ENCODE measurements at regions not wholly inside any gene's neighbourhood (a gene's known extent, or its start where the extent isn't known, plus 50 kb on each side); places are given as distances from the start of the nearest gene placed in this dataset.
"Not testable (repeated sequence)": the region's sequence is repeated elsewhere in the genome, so short reads cannot be mapped to it uniquely, and the experiment has no call there.

DNA sequence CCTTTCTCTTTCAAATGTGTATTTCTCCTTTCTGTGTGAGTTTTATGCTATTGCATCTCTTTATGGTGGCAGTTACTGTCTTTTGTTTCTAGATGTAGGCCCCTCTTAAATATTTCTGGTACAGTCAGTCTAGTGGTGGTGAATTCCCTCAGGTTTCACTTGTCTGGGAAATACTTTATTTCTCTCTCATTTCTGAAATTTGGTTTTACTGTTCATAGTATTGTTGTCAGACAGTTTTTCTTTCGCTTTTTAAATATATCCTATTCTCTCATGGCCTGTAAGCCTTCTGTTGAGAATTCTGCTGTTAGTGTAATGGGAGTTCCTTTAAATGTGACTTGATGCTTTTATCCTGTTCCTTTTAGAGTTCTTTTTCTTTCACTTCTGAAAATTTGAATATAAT lies 874.0 kb downstream of the PLOD2 start:
- Histone ChIP-seq H3K27me3 (ENCODE audit: control insufficient read depth, insufficient read depth, low read length) (no peaks in the 10 kb centered on the region), H3K4me1 (ENCODE audit: control insufficient read depth, insufficient read depth, low read length) (no peaks in the 10 kb centered on the region), H3K9me3 (replicated peaks; ENCODE audit: control insufficient read depth, low read depth, low read length) (no peaks in the 10 kb centered on the region), H3K27ac (ENCODE audit: low read length) (no peak overlapping the region), H3K36me3 (ENCODE audit: control insufficient read depth, insufficient read depth, low read length) (no peaks in the 10 kb centered on the region), H3K4me3 (ENCODE audit: low read length) (no peak overlapping the region)
- no CpG with 5 or more reads among the region's 1 CpG for WGBS (ENCODE audit: insufficient coverage)
- no peak for DNase-seq

DNA sequence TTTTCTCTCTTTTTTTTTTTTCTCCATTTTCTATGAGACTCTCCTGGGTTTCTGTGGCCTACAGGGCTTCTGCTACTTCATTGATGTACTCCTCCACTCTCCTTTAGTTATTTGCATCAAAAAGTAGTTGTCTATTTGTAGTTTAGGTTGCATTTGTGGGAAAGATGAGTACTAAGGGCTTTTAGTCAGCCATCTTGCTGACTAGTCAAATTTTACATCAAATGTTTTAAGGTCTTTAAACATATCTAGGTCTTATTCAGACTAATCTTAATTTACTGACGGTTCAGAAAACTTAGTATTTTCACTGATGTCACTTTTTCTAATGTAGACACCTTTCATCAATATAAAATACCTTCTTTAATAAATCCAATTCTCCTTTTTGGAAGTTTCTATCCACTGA lies 871.0 kb downstream of the PLOD2 start:
- DNase-seq, result no peak
- Histone ChIP-seq H3K27ac (ENCODE audit: low read length) (no peak overlapping the region), H3K4me3 (ENCODE audit: low read length) (no peak overlapping the region), H3K4me1 (ENCODE audit: control insufficient read depth, insufficient read depth, low read length) (no peaks in the 10 kb centered on the region), H3K27me3 (ENCODE audit: control insufficient read depth, insufficient read depth, low read length) (no peaks in the 10 kb centered on the region), H3K9me3 (replicated peaks; ENCODE audit: control insufficient read depth, low read depth, low read length) (no peaks in the 10 kb centered on the region), H3K36me3 (ENCODE audit: control insufficient read depth, insufficient read depth, low read length) (no peaks in the 10 kb centered on the region)
- no CpG with 5 or more reads among the region's 1 CpG for WGBS (ENCODE audit: insufficient coverage)

DNA sequence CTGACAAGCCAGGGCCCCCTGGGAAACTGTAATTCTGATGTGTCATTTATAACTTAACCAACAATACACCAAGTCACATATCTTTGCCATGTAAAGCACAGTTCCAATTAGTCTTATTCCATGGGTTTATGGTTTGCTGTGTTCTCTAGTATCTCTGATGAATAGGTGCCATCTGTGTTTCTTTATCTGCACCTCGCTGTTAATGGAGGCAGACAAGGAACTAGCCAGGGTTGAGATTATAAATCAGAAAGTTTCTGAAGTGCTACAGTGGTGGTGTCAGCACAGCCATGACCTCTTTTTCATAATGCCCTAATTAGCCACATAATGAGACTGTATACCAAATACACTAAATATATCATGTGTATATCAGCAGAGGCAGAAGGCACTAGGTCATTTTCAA lies 866.4 kb downstream of the PLOD2 start:
- Histone ChIP-seq H3K27ac (ENCODE audit: low read length) (no peak overlapping the region), H3K4me1 (ENCODE audit: control insufficient read depth, insufficient read depth, low read length) (no peaks in the 10 kb centered on the region), H3K27me3 (ENCODE audit: control insufficient read depth, insufficient read depth, low read length) (no peaks in the 10 kb centered on the region), H3K36me3 (ENCODE audit: control insufficient read depth, insufficient read depth, low read length) (no peaks in the 10 kb centered on the region), H3K9me3 (replicated peaks; ENCODE audit: control insufficient read depth, low read depth, low read length) (no peaks in the 10 kb centered on the region), H3K4me3 (ENCODE audit: low read length) (no peak overlapping the region)
- DNase-seq, result no peak
- WGBS (ENCODE audit: insufficient coverage), result no CpG with 5 or more reads among the region's 1 CpG

DNA sequence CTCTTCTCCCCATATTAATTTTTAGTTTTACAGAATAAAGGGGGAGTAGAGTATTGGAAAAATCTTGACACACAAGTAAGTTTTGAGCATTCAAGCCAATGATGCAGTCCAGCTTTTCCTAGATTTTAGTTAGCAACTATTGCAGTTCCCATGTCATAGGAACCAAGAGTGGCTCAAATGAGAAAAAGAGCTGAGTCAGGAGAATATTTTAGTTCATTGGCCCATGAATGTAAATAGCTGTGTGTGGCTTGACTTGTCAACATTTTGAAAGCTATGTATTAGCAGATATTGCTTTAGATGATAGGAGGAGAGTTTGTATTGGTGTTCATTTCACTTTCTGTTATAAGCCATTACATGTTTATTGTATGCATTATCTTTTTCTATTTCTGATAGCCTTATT lies 853.7 kb downstream of the PLOD2 start:
- Histone ChIP-seq H3K27me3 (ENCODE audit: control insufficient read depth, insufficient read depth, low read length) (no peaks in the 10 kb centered on the region), H3K4me3 (ENCODE audit: low read length) (no peak overlapping the region), H3K9me3 (replicated peaks; ENCODE audit: control insufficient read depth, low read depth, low read length) (no peaks in the 10 kb centered on the region), H3K36me3 (ENCODE audit: control insufficient read depth, insufficient read depth, low read length) (no peaks in the 10 kb centered on the region), H3K4me1 (ENCODE audit: control insufficient read depth, insufficient read depth, low read length) (no peaks in the 10 kb centered on the region), H3K27ac (ENCODE audit: low read length) (no peak overlapping the region)
- no peak for DNase-seq

DNA sequence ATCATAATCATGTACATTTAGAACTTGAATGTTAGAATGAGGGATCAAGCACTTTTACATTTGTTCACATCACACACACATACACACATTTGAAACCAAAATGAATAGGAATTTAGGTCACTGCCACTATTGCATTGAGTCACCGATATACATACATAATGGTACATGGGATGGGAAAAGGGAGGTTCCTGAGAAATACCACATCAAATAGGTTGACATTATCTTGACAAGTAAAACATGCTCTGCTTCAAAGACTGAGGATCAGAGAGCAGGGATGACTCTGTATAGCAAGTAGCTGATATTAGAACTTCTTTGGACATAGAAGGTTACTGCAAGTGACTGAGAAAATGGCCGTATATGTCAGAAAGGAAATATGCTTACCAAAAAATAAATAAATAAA lies 847.2 kb downstream of the PLOD2 start:
- no peaks in the 10 kb centered on the region for H3K36me3 ChIP-seq (ENCODE audit: control insufficient read depth, insufficient read depth, low read length)
- H3K4me3 ChIP-seq (ENCODE audit: low read length), result no peak overlapping the region
- H3K27ac ChIP-seq (ENCODE audit: low read length), result no peak overlapping the region
- WGBS (ENCODE audit: insufficient coverage), result no CpG with 5 or more reads among the region's 2 CpGs
- no peaks in the 10 kb centered on the region for H3K27me3 ChIP-seq (ENCODE audit: control insufficient read depth, insufficient read depth, low read length)
- H3K4me1 ChIP-seq (ENCODE audit: control insufficient read depth, insufficient read depth, low read length), result no peaks in the 10 kb centered on the region
- H3K9me3 ChIP-seq (replicated peaks; ENCODE audit: control insufficient read depth, low read depth, low read length), result peaks cover 2% of the 10 kb centered on the region
- no peak for DNase-seq

DNA sequence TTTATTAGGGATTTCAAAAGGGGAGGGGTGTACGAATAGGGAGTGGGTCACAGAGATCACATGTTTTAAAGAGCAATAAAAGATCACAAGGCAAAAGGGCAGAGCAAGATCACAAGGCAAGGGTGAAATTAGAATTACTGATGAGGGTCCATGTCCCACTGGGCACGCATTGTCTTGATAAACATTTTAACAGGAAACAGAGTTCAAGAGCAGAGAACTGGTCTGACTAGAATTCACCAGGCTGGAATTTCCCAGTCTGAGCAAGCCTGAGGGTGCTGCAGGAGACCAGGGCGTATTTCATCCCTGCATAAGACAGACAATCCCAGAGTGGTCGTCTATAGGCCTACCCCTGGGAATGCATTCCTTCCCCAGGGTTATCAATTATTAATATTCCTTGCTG lies 844.7 kb downstream of the PLOD2 start:
- not testable (repeated sequence) for H3K4me3 ChIP-seq (ENCODE audit: low read length); H3K36me3 ChIP-seq (ENCODE audit: control insufficient read depth, insufficient read depth, low read length); H3K9me3 ChIP-seq (replicated peaks; ENCODE audit: control insufficient read depth, low read depth, low read length); H3K4me1 ChIP-seq (ENCODE audit: control insufficient read depth, insufficient read depth, low read length); DNase-seq; H3K27ac ChIP-seq (ENCODE audit: low read length); H3K27me3 ChIP-seq (ENCODE audit: control insufficient read depth, insufficient read depth, low read length)
- WGBS (ENCODE audit: insufficient coverage), result 25% methylated on average over 2 of the region's 4 CpGs

DNA sequence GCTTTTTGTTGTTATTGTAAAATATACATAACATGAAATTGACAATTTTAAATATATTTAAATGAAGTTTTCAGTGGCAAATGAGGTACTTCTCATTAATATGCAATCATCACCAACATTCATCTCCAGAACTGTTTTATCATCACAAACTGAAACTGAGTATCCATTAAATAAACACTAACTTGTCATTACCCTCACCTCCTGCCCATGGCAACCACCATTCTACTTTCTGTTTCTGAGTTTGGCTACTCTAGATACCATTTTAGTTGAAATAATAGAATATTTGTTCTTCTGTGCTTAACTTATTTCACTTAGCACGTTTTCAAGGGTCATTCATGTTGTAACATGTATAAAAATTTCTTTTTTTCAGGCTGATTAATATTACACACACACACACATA lies 834.3 kb downstream of the PLOD2 start:
- no peak for DNase-seq
- Histone ChIP-seq H3K27me3 (ENCODE audit: control insufficient read depth, insufficient read depth, low read length) (no peaks in the 10 kb centered on the region), H3K4me3 (ENCODE audit: low read length) (no peak overlapping the region), H3K9me3 (replicated peaks; ENCODE audit: control insufficient read depth, low read depth, low read length) (no peaks in the 10 kb centered on the region), H3K4me1 (ENCODE audit: control insufficient read depth, insufficient read depth, low read length) (no peaks in the 10 kb centered on the region), H3K36me3 (ENCODE audit: control insufficient read depth, insufficient read depth, low read length) (no peaks in the 10 kb centered on the region), H3K27ac (ENCODE audit: low read length) (no peak overlapping the region)
- no CpG with 5 or more reads among the region's 1 CpG for WGBS (ENCODE audit: insufficient coverage)

DNA sequence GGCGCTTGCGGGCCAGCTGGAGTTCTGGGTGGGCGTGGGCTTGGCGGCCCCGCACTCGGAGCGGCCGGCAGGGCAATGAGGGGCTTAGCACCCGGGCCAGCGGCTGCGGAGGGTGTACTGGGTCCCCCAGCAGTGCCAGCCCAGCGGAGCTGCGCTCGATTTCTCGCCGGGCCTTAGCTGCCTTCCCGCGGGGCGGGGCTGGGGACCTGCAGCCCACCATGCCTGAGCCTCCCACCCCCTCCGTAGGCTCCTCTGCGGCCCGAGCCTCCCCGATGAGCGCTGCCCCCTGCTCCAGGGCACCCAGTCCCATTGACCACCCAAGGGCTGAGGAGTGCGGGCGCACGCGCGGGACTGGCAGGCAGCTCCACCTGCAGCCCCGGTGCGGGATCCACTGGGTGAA lies 827.6 kb downstream of the PLOD2 start:
- 95% methylated on average over 24 of the region's 31 CpGs for WGBS (ENCODE audit: insufficient coverage)
- H3K36me3 ChIP-seq (ENCODE audit: control insufficient read depth, insufficient read depth, low read length); DNase-seq: not testable (repeated sequence)

DNA sequence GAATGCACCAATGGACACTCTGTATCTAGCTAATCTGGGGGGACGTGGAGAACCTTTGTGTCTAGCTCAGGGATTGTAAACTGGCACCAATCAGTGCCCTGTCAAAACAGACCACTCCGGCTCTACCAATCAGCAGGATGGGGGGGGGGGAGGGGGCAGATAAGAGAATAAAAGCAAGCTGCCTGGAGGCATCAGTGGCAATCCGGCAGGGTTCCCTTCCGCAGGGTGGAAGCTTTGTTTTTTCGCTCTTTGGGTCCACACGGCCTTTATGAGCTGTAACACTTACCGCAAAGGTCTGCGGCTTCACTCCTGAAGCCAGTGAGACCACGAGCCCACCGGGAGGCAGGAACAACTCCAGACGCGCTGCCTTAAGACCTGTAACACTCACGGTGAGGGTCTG lies 827.1 kb downstream of the PLOD2 start:
- 96% methylated on average over 12 of the region's 13 CpGs for WGBS (ENCODE audit: insufficient coverage)
- no peaks in the 10 kb centered on the region for H3K9me3 ChIP-seq (replicated peaks; ENCODE audit: control insufficient read depth, low read depth, low read length)
- H3K27me3 ChIP-seq (ENCODE audit: control insufficient read depth, insufficient read depth, low read length), result no peaks in the 10 kb centered on the region
- no peaks in the 10 kb centered on the region for H3K4me1 ChIP-seq (ENCODE audit: control insufficient read depth, insufficient read depth, low read length)
- no peak overlapping the region for H3K4me3 ChIP-seq (ENCODE audit: low read length)
- H3K27ac ChIP-seq (ENCODE audit: low read length), result no peak overlapping the region
- no peak for DNase-seq
- H3K36me3 ChIP-seq (ENCODE audit: control insufficient read depth, insufficient read depth, low read length), result no peaks in the 10 kb centered on the region

More for the DNA sequence above, 827.6 kb downstream of the PLOD2 start:
- not testable (repeated sequence) for H3K27ac ChIP-seq (ENCODE audit: low read length); H3K4me3 ChIP-seq (ENCODE audit: low read length); H3K27me3 ChIP-seq (ENCODE audit: control insufficient read depth, insufficient read depth, low read length); H3K9me3 ChIP-seq (replicated peaks; ENCODE audit: control insufficient read depth, low read depth, low read length); H3K4me1 ChIP-seq (ENCODE audit: control insufficient read depth, insufficient read depth, low read length)

DNA sequence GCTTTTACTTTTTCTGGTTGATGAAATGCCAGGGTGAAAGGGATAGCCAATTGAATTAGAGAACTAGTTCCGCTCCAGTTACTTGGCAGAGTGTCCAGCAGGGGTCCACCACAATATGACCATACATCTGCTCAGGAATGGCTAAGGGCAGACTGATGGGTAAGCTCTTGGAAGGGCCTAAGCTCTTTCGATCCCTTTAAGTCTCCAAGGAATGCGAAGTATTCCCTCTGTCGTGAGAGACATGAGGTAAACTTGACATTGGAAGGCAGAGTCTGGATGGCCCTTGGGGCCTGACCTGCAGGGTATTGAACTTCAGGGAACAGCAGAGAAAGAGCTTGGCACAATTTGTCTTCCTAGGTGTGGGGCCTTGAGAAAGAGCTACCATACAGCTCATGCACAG lies 805.8 kb downstream of the PLOD2 start:
- Histone ChIP-seq H3K9me3 (replicated peaks; ENCODE audit: control insufficient read depth, low read depth, low read length) (peaks cover 13% of the 10 kb centered on the region), H3K27ac (ENCODE audit: low read length) (no peak overlapping the region), H3K27me3 (ENCODE audit: control insufficient read depth, insufficient read depth, low read length) (no peaks in the 10 kb centered on the region), H3K4me1 (ENCODE audit: control insufficient read depth, insufficient read depth, low read length) (no peaks in the 10 kb centered on the region), H3K4me3 (ENCODE audit: low read length) (no peak overlapping the region), H3K36me3 (ENCODE audit: control insufficient read depth, insufficient read depth, low read length) (no peaks in the 10 kb centered on the region)
- WGBS (ENCODE audit: insufficient coverage), result 83% methylated on average over 3 of the region's 4 CpGs
- no peak for DNase-seq

DNA sequence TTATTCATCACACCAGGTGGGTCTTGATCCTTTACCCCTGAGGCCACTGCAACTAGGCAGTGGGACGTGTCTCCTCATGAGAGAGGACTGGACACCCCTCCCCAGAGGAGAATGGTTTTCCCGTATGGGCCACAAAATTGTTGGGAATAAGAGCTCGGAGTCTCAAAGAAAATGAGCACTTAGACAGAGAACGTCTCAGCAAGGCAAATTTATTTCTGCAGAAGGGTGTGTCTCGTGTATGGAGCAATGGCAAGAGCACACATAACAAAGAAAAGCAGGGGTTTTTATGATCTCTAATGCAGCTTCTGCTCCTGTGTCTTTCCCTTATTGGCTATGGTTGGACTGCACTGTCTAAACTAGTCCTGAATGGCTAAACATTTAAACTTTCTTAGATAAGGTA lies 803.5 kb downstream of the PLOD2 start:
- Histone ChIP-seq H3K9me3 (replicated peaks; ENCODE audit: control insufficient read depth, low read depth, low read length) (peaks cover 13% of the 10 kb centered on the region), H3K27ac (ENCODE audit: low read length) (no peak overlapping the region), H3K27me3 (ENCODE audit: control insufficient read depth, insufficient read depth, low read length) (no peaks in the 10 kb centered on the region), H3K4me1 (ENCODE audit: control insufficient read depth, insufficient read depth, low read length) (no peaks in the 10 kb centered on the region), H3K4me3 (ENCODE audit: low read length) (no peak overlapping the region), H3K36me3 (ENCODE audit: control insufficient read depth, insufficient read depth, low read length) (no peaks in the 10 kb centered on the region)
- DNase-seq, result no peak
- 85% methylated on average over 4 of the region's 5 CpGs for WGBS (ENCODE audit: insufficient coverage)

Data from muscle of leg (tissue), 3 donors.